Hematopoietic multipotent progenitor cell treated with erythropoietin and hydrocortisone succinate and interleukin-3 and kit ligand, for 17 days (in vitro differentiated cells): ENCODE measurements at regions not wholly inside any gene's neighbourhood (a gene's known extent, or its start where the extent isn't known, plus 50 kb on each side); places are given as distances from the start of the nearest gene placed in this dataset.
"Not testable (repeated sequence)": the region's sequence is repeated elsewhere in the genome, so short reads cannot be mapped to it uniquely, and the experiment has no call there.

Experiments used
- DNase-seq: peaks from one replicate; pipeline ENCODE4 v3.0.0-alpha.2; 2015; ENCODE audit warnings: low spot score

- no peak for DNase-seq
These were observed 136.5 kb upstream of the KCNK1 start for GRCh38 chr1:233477359-233477758.

DNA sequence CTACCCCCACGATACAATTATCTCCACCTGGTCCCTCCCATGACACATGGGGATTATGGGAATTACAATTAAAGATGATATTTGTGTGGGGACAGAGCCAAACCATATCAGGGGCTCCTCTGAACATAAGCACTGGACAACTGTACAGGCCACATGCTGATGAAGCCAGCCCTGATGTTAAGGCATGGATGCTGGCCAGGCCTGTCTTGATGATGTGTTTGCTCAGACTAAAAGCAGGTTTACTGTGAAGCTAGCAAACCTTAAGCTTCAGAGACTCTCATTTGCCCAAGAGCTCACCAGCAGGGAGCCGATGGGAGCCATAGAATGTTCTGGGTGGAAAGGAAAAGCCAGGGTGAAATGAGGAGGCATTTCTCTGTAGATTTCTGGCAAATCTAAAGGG lies 135.3 kb upstream of the KCNK1 start:
- no peak for DNase-seq

- no peak for DNase-seq
These were observed 134.6 kb upstream of the KCNK1 start for GRCh38 chr1:233479110-233479890.

- DNase-seq = no peak
These were observed 133.7 kb upstream of the KCNK1 start for GRCh38 chr1:233480198-233480597.

DNA sequence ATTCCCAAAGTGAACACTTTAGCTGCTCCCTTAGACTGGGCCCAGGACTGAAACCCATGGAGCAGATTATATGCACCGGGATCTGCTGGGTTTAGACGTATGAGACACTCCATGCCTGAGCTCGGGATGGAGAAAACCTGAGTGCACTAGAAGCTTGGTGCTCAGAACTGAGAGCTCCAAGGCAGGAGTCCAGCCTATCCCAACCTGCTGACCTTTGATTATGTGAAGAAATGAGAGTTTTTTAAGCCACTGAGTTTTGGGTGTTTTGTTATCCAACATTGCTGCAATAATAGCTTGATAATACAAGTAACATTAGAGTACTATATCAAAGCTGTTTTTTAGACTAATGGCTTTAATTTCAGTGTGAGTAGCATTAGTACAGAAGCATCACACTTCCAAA lies 131.5 kb upstream of the KCNK1 start:
- no peak for DNase-seq

- no peak for DNase-seq
These were observed 128.5 kb upstream of the KCNK1 start for GRCh38 chr1:233485385-233485784.

- DNase-seq = no peak
These were observed 128.0 kb upstream of the KCNK1 start for GRCh38 chr1:233485809-233486398.

DNA sequence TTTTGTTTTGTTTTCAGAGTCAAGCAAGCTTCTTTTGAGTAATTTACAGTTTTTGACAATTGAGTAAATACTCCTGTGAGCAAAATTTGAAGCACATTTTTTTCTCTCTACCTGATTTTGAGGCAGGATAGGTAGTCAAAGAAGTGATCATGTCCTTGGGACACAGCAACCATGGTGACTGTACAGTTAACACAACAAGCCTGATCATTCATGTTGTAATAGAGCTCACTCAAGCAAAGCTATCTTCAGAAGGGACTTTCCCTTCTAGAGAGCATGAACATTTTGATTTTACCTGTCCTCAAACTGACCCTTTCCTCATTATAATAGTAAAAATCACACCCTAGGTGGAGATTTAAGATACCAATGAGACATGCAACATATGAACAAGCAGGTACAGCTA lies 126.5 kb upstream of the KCNK1 start:
- no peak for DNase-seq

GRCh38 chr1:233489411-233489810 lies 124.5 kb upstream of the KCNK1 start:
- DNase-seq = no peak

- DNase-seq = no peak
These were observed 123.4 kb upstream of the KCNK1 start for GRCh38 chr1:233490488-233490887.

- DNase-seq = no peak
These were observed 121.8 kb upstream of the KCNK1 start for GRCh38 chr1:233491953-233492620.

DNA sequence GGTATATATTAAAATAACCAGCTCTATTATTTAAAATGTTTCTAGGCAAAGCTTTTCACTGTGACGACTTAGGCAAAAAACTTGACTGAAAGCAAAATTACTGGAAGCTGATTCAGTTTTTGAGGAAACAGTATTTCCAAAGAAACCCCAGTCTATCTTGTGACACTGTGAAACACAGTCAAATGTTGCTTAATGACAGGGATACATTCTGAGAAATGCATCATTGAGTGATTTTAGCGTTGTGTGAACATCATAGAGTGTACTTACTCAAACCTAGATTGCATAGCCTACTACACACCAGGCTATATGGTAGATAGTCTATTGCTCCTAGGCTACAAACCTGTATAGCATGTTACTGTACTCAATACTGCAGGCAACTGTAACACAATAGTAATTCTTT lies 116.9 kb upstream of the KCNK1 start:
- DNase-seq = no peak

- no peak for DNase-seq
These were observed 116.2 kb upstream of the KCNK1 start for GRCh38 chr1:233497679-233498078.

DNA sequence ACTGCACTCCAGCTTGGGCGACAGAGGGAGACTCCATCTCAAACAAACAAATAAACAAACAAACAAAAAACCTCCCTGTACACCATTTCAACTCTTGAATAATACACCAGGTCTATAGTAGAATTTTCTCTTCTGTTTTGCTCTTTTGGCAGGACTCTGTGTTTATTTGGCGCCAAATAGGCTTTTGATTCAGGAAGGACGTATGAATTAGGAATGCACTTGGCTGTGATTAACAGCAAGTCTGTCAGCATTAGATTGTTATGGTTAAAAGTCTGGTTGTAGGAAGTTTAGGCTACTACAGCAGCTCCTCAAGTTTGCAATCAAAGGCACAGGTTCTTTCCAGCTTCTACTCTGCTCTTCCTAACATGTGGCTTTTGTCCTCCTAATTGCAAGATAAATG lies 113.8 kb upstream of the KCNK1 start:
- no peak for DNase-seq

DNA sequence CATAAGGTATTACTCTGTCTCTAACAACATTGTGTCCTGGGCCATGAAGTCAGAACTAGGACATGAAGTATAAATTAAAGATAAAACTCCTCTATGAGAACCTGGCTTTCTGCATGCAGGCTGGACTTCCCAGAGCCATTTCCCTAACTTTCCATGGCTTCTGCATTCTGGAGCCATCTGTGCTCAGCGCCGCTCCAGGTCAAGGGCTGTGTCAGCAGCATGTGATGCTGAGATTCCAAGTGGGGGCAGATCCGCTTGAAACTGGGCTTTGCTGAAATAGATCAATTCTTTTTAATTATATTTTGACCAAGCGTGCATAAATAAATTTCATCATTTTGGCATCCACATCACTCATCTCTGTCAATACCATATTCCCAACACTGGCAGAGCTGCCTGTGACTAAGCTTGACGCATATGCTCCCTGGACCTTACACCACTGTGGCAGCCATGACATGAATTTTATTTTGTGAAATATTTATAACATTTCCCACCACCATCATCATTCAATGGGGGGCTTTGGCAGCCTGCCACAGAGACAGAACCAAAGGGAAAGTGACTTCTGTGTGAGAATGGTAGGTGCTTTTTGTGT lies 110.4 kb upstream of the KCNK1 start:
- no peak for DNase-seq

- DNase-seq = no peak
These were observed 108.8 kb upstream of the KCNK1 start for GRCh38 chr1:233505130-233505529.

DNA sequence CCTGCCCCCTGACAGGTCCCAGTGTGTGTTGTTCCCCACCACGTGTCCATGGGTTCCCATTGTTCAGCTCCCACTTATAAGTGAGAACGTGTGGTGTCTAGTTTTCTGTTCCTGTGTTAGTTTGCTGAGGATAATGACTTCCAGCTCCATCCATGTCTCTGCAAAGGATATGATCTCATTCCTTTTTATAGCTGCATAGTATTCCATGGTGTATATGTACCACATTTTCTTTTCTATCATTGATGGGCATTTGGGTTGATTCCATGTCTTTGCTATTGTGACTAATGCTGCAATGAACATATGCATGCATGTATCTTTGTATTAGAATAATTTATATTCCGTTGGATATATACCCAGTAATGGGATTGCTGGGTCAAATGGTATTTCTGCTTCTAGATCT lies 108.0 kb upstream of the KCNK1 start:
- not testable (repeated sequence) for DNase-seq

DNA sequence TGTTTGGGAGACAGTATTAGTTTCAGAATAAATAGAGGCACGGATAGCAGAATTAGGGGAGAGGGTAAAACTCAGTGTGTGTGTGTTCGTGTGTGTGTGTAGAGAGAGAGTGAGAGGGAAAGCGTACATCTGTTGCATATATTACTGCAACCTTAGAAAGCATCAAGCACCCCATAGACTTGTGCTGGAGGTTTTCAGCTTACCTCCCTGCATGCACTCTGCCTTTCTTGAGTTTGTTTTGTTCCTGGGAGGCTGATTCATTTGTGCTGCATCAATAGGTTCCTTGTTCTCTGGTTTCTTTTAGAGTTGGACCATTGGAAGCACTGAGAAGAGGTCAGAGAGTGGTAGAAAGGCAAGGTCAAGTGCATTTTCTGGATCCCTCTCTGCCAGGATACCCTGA lies 104.4 kb upstream of the KCNK1 start:
- no peak for DNase-seq

DNA sequence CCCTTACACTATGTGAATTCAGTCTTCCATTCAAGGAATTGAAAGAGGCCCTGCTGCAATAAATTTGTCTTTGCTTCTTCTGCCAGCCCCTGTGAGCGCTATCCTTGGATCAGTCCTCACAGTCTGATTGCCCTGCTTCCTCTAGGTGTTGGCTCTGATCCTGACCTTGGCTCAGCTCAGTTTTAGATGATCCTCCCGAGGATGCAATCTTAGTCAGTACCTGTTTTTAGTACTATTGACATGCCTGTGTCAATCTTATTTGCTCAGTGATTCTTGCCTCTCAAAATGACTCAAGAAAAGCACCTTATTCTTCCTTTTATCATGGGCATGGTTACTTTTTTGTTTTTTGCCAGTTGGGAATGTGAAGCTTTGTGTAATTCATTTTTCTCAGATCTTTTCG lies 101.4 kb upstream of the KCNK1 start:
- DNase-seq = no peak

DNA sequence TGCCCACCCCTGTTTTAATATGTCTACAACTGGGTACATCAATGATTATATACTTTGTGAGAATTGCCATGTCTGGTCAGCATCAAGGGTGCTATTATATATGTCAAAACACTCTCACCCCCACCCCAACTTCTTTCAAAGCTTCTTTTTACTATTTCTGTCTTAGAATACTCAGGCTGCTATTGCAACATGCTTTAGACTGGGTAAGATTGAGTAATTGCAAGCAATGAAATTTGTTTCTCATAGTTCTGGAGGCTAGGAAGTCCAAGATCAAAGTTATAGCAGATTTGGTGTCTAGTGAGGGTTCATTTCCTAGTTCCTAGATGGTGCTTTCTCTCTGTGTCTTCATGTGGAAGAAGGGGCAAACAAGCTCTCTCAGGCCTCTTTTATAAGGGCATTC lies 100.5 kb upstream of the KCNK1 start:
- DNase-seq = no peak

- no peak for DNase-seq
These were observed 98.9 kb upstream of the KCNK1 start for GRCh38 chr1:233514946-233515391.

DNA sequence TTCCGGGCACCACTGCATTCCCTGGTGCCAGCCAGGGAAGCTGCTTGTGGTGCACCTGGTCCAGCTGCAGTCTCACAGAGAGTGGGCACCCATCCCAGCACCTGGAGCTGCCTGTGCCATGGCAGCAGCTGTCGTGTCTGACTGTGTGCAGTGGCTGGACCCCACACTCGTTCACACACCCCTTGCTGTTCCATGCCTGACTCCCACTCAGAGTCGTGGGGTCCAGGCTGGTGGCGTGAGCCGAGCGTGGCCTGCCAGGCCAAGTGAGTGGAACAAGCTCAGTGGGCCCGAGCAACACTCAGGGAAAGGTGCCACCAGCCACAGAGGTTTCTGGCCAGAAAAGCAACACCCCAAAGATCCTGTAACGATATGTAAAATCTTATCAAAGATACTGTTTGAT lies 97.2 kb upstream of the KCNK1 start:
- DNase-seq = no peak

DNA sequence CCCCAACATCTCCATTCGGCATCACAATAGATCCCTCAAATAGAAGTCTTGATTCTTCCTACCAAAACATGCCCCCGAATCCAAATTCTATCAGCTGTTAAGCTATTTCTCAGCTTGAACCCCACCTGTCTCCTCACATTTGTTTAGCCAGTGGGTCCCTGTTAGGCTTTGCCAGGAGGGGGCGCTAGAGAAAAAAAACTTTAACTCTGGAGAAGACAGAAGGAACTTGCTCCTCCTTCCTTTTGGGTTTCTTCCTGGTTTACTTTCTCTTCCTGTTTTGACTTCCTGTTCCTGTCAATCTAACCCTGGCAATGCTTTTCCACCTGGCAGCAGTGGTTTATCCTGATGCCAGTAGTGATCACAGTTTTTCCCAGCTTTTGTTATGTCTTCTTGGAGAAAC lies 95.6 kb upstream of the KCNK1 start:
- peak; percentile 14 for DNase-seq
